ENCODE measurements at regions not wholly inside any gene's neighbourhood (a gene's known extent, or its start where the extent isn't known, plus 50 kb on each side); places are given as distances from the start of the nearest gene placed in this dataset.

GRCh38 chr10:125602825-125603224 is 80.1 kb downstream of the TEX36 start:
- TF ChIP-seq CTCF (IDR thresholded peaks at IDR 0.05) (no peak), POLR2A (IDR thresholded peaks at IDR 0.05) (no peak)
